AG08395 (cell line): ENCODE measurements at regions not wholly inside any gene's neighbourhood (a gene's known extent, or its start where the extent isn't known, plus 50 kb on each side); places are given as distances from the start of the nearest gene placed in this dataset.

Experiments
- DNase-seq: peaks from one replicate; pipeline ENCODE4 v3.0.0; 2012; ENCODE audit warnings: mixed read lengths, low spot score

- no peak for DNase-seq
Measured at GRCh38 chr17:13933441-13934276, 135.6 kb upstream of the COX10 start.

DNA sequence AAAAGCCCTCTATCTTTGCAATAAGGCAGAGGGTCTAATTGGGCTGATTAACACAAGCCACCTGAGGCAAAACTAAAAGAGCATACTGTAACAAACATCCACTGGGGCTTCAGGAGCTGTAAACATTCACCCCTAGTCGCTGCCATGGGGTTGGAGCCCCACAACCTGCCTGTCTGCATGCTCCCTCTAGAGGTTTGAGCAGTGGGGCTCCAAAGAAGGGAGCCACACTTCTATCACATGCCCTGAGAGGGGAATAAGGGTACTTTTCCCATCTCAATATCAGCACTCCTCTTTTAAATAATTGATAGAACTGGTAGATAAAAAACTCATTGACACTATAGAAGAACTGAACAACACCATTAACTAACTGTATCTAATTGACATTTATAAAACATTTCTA lies 130.1 kb upstream of the COX10 start:
- no peak for DNase-seq

DNA sequence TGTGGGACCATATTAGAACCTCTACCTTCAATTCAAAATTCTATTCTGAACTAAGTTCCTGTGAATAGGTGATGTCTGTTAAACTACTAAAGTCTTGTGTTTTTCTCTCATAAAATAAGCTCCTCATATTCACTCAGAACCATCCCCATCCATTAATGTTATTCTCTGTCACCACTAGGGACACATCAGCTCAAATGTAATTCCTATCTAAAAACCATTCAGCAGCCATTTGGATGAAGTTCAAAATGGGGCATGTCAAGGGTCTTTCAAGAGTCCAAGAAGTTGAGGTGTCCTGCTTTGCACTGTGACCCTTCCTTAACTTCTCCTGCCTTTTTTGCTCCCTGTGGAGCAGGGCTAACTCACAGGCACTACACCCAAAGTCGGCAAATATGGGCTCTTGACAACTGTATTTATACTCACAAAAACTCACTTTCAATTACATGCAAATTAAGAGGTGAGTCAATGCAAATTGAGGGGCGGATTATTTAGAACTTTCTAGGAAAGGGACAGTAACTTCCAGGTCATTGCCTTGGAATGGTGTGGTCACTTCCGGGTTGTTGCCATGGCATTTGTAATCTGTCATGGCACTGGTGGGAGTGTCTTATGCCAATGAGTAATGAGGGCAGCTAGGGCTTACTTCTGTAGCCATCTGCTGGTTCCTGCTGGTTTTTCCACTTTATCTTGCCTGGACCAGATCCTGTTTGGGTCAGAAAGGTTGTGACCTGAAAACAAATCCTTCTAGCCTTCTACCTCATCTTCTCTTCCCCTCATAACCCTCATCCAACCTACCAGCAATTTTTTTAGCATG lies 128.2 kb upstream of the COX10 start:
- DNase-seq = peak; percentile 22

DNA sequence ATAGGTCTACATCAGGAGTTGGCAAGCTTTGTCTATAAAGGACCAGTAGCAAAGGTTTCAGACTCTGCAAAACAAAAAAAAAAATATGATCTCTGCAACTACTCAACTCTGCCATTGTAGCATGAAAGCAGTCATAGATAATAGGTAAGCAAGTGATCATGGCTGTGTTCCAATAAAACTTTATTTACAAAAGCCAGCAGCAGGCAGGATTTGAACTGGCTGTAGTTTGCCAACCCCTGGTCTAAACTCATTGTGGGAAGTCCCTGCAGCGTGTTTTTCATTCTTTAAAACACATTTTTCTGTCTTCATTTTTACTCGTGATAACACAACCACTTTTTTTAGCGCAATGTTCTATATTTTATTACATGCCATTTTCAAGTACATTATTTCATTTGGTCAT lies 127.5 kb upstream of the COX10 start:
- no peak for DNase-seq

- no peak for DNase-seq
Measured at GRCh38 chr17:13943909-13944308, 125.4 kb upstream of the COX10 start.

- no peak for DNase-seq
Measured at GRCh38 chr17:13947499-13947898, 121.8 kb upstream of the COX10 start.

- DNase-seq = no peak
Measured at GRCh38 chr17:13952009-13952750, 117.1 kb upstream of the COX10 start.

GRCh38 chr17:13953841-13954240 lies 115.5 kb upstream of the COX10 start:
- DNase-seq = peak; percentile 62

GRCh38 chr17:13957636-13958035 lies 111.7 kb upstream of the COX10 start:
- DNase-seq = peak; percentile 14

DNA sequence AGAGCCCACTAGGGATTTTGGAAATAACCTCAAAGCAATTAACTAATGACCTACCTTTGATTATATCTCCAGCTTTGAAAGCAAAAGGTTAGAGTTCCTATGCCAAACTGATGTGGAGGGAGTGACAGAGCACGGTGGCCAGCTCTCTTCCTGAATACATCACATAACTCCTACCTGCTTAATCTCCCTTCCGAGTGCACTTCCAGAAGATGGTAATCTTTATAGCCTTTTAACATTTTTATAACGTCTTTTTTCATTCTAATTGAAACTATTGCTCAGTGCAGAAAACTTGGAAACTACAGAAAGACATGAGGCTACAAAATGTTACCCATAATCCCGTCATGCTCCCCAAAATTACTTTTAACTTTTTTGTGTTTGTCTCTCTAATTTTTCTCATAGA lies 110.5 kb upstream of the COX10 start:
- no peak for DNase-seq

DNA sequence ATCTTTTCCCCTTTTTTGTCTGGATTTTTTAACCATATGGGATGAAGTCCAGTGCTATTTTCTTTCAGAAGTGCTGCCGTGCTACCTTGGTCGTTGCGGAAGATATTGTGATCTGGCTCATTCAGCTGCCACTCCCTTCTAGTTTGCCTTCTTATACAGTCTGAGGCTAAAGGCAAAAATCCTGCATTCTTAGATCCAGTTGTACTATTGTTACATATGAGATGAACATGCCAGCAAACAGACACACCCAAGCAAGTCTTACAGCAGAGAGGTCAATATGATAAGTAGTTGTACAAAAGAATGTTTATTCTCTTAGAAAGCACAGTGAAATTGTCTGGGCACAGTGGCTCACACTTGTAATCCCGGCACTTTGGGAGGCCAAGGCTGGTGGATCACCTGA lies 108.0 kb upstream of the COX10 start:
- DNase-seq = no peak

- no peak for DNase-seq
Measured at GRCh38 chr17:13962716-13963240, 106.5 kb upstream of the COX10 start.

- no peak for DNase-seq
Measured at GRCh38 chr17:13967416-13967815, 101.9 kb upstream of the COX10 start.

DNA sequence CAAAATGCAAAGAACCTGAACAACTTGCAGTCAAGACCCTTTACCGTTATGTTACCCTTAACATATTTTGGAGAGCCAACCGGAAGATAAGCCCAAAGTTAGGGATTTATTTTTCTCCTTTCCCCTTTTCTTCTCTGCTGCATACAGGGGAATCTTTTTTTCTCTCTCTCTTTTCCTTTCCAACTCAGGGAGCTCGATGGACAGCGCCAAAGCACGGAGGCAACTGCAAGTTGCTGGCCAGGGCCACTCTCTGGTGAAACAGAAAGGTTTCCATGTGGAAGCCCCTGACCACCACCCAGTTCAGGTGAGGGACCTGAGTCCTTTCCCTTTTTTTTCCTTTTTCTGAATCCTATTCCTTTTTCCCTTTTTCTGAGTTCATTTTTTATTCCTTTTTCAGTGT lies 98.8 kb upstream of the COX10 start:
- DNase-seq = no peak

DNA sequence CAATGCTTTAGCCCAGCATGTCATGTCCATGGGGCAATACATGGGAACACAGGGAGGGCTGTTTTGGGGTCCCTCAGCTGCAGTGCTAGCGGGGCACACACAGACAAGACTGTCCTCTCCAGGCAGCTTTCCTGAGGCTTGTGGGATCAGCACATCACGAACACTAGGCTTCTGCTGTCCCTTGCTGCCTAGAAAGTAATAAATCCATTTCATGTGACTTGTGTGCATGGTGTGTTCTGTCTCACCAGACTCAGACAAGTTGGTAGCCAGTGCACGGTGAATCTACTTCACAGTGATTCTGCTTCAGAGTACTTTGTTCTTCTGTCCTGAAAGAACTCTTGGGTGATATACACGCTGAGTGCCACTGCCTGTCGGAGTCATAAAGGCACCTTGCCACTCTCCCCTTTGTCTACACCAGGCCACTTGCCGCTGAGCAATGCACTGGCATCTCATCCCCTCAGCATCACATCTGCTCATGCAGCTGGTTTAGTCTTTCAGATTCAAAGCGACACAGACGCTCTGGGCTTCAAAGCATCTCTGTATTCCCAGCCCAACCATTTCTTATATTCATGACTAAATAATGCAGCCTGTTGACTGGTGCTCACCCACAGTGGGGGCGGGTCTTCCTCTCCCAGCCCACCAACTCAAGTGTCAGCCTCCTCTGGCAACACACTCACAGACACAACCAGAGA lies 95.2 kb upstream of the COX10 start:
- no peak for DNase-seq

DNA sequence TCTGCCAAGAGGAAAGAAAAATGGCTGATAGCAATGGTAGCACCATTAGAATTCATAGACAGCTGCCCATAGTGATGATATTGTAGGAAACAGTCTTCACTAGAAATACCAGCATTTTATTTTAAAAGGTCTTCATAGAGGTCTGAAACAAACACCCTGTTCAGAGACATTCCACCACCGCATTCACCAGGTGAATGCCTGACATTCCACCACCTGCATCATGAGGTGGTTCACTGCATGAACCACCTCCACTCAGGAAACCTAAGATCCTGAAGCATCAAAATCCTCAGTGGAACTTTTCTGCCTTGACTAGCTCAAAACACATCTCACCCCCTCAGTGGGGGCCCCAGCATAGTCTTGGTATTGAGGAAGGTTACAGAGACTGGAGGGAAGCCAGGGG lies 91.5 kb upstream of the COX10 start:
- DNase-seq = no peak

GRCh38 chr17:13978478-13978877 lies 90.8 kb upstream of the COX10 start:
- DNase-seq = no peak

- DNase-seq = no peak
Measured at GRCh38 chr17:13981881-13982280, 87.4 kb upstream of the COX10 start.

GRCh38 chr17:13984956-13985355 lies 84.3 kb upstream of the COX10 start:
- no peak for DNase-seq

DNA sequence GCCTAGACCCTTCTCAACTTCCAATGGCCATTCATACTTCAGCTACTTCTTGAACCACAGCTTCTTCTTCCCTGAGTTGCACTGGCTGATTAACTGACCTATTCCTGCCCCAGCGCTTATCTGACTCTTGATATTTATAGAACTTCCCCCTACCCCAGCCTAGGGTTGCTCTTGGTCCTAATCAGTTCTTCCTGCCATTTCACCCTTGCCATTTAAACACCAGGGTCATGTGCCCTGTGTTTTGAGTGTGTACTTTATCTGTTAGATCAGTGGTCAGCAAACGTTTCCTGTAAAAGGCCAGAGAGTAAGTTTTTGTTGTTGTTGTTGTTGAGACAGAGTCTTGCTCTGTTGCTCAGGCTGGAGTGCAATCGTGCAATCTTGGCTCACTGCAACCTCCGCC lies 82.4 kb upstream of the COX10 start:
- DNase-seq = no peak

- no peak for DNase-seq
Measured at GRCh38 chr17:13989138-13989537, 80.2 kb upstream of the COX10 start.

DNA sequence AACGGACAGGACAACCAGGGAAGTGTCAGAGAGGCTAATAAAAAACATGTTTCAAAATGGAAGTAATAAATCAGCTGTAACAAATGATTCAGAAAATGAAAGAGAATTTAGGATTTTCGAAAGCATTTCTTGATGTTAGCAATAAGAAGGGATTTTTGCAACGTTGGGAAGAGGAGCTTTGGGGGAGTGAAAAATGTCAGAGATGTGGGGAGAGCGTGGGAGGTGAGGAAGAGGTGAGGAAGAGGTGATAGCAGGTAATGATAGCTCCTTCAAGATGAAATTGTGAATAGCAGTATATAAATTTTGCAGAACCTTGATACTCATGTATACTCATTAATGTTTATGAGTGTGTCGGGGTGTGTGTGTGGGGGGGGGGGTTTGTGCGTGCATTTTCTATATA lies 76.2 kb upstream of the COX10 start:
- no peak for DNase-seq
